HG03135 (cell line): ENCODE measurements at regions not wholly inside any gene's neighbourhood (a gene's known extent, or its start where the extent isn't known, plus 50 kb on each side); places are given as distances from the start of the nearest gene placed in this dataset.

Source experiments
- ATAC-seq: cut with Tn5 transposase; IDR thresholded peaks from one replicate; pipeline ENCODE4 v1.9.1; 2021; ENCODE audit warnings: mild to moderate bottlenecking, moderate library complexity; ENCODE audit not compliant: unreplicated experiment

GRCh38 chr18:4653418-4653817 lies 198.3 kb upstream of the DLGAP1 start:
- ATAC-seq, result no peak

- no peak for ATAC-seq
Measured at GRCh38 chr18:4641771-4642368, 186.8 kb upstream of the DLGAP1 start.

- ATAC-seq, result no peak
Measured at GRCh38 chr18:4640349-4641012, 185.4 kb upstream of the DLGAP1 start.

- peak; percentile 93 for ATAC-seq
Measured at GRCh38 chr18:4639628-4640310, 184.7 kb upstream of the DLGAP1 start.

- ATAC-seq, result no peak
Measured at GRCh38 chr18:4638680-4639079, 183.6 kb upstream of the DLGAP1 start.

- no peak for ATAC-seq
Measured at GRCh38 chr18:4637876-4638275, 182.8 kb upstream of the DLGAP1 start.

- ATAC-seq, result no peak
Measured at GRCh38 chr18:4636967-4637366, 181.9 kb upstream of the DLGAP1 start.

GRCh38 chr18:4631239-4631638 lies 176.1 kb upstream of the DLGAP1 start:
- ATAC-seq, result no peak

GRCh38 chr18:4605212-4605611 lies 150.1 kb upstream of the DLGAP1 start:
- no peak for ATAC-seq

- ATAC-seq, result no peak
Measured at GRCh38 chr18:4603955-4604354, 148.8 kb upstream of the DLGAP1 start.

- no peak for ATAC-seq
Measured at GRCh38 chr18:4599312-4599711, 144.2 kb upstream of the DLGAP1 start.

GRCh38 chr18:4597301-4597700 lies 142.2 kb upstream of the DLGAP1 start:
- no peak for ATAC-seq

GRCh38 chr18:4593895-4594294 lies 138.8 kb upstream of the DLGAP1 start:
- ATAC-seq, result no peak

- no peak for ATAC-seq
Measured at GRCh38 chr18:4593459-4593858, 138.4 kb upstream of the DLGAP1 start.

GRCh38 chr18:4589056-4589800 lies 134.1 kb upstream of the DLGAP1 start:
- no peak for ATAC-seq

GRCh38 chr18:4587204-4587603 lies 132.1 kb upstream of the DLGAP1 start:
- ATAC-seq, result no peak

- ATAC-seq, result no peak
Measured at GRCh38 chr18:4586731-4587130, 131.6 kb upstream of the DLGAP1 start.

- no peak for ATAC-seq
Measured at GRCh38 chr18:4582431-4583335, 127.6 kb upstream of the DLGAP1 start.

GRCh38 chr18:4581966-4582365 lies 126.9 kb upstream of the DLGAP1 start:
- no peak for ATAC-seq

GRCh38 chr18:4578449-4578848 lies 123.3 kb upstream of the DLGAP1 start:
- no peak for ATAC-seq

- ATAC-seq, result no peak
Measured at GRCh38 chr18:4573735-4574134, 118.6 kb upstream of the DLGAP1 start.
